ENCODE measurements at regions not wholly inside any gene's neighbourhood (a gene's known extent, or its start where the extent isn't known, plus 50 kb on each side); places are given as distances from the start of the nearest gene placed in this dataset.
"Not testable (repeated sequence)": the region's sequence is repeated elsewhere in the genome, so short reads cannot be mapped to it uniquely, and the experiment has no call there.

GRCh38 chr10:109809954-109810353 is 113.4 kb downstream of the XPNPEP1 start:
- not testable (repeated sequence) for DNase-seq (ENCODE audit: extremely low read depth, low read depth, low spot score)

DNA sequence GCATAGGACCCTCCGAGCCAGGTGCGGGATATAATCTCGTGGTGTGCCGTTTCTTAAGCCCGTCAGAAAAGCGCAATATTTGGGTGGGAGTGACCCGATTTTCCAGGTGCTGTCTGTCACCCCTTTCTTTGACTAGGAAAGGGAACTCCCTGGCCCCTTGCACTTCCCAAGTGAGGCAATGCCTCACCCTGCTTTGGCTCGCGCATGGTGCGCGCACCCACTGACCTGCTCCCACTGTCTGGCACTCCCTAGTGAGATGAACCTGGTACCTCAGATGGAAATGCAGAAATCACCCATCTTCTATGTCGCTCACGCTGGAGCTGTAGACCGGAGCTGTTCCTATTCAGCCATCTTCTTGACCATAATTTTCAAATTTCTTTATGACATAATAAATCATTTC is 122.1 kb downstream of the XPNPEP1 start:
- not testable (repeated sequence) for DNase-seq (ENCODE audit: extremely low read depth, low read depth, low spot score)

- no peak for DNase-seq (ENCODE audit: extremely low read depth, low read depth, low spot score)
Measured at GRCh38 chr10:109790647-109791046, 132.7 kb downstream of the XPNPEP1 start.

DNA sequence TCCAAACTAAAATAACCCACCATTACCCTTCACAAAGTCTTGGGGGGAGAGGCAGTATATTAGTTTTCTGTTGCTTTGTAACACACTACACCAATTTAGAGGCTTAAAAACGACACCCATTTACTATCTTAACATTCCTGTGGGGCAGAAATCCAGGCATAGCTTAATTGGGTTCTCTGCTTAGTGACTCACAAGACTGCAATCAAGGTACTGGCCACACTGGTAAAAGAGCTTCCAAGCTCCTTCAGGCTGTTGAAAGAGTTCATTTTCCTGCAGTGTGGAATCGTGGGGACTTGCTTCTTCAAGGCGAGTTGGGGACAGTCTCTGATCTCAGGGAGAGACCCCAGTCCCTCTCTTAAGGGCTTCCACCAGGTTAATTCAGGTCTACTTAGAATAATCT is 139.1 kb downstream of the XPNPEP1 start:
- no peak for DNase-seq (ENCODE audit: extremely low read depth, low read depth, low spot score)

DNA sequence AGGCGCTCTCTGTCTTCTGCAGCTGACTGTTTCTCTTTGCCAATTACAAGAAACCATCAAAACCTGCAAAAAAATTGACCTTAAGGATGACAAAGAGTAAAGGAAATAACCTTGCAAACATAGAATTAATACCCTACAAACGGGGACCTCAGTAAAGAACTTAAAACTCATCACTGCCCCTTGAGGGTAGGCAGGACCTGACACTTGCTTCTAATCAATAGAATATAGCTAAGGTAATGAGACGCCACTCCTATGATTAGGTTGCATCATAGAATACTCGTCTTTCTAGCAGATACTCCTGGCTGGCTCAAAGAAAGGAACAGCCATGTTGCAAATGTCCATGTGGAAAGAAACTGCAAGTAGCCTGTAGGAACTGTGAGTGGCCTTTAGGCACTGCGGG is 140.0 kb downstream of the XPNPEP1 start:
- no peak for DNase-seq (ENCODE audit: extremely low read depth, low read depth, low spot score)

GRCh38 chr10:109780997-109781396 is 142.3 kb downstream of the XPNPEP1 start:
- no peak for DNase-seq (ENCODE audit: extremely low read depth, low read depth, low spot score)

DNA sequence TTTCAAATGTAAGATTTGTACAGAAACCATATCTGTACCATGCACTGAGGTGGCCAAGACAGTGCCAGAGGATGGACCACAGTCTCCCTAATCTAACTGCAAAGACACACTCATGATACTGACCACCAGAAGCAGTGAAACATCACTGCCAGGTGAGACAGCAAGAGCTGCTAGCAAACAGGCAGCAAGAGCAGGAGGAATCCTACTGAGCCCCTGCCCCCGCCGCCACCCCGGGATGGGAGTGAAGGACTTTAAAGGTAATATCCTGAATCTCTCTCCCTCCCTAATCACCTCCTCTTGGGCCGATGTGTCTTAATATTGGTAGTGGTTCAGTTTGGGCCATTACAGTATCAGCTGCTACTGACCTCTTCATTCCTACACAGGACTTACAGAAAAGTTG is 144.3 kb downstream of the XPNPEP1 start:
- no peak for DNase-seq (ENCODE audit: extremely low read depth, low read depth, low spot score)

DNA sequence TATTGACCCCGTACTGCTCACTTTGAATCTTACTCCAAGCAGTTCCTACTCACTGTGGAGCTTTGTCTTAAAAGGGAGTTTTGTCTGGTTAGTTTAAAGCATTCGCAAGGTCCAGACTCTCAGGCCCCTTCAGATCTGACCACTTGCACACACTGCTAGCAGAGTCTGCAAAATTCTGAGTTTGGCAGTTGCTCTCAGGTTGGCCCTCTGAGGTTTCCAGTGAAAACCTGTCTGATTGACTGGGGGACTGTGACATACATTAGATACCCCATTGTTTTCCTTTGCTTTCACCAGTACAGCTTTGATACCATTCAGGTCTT is 149.2 kb downstream of the XPNPEP1 start:
- DNase-seq (ENCODE audit: extremely low read depth, low read depth, low spot score), result no peak

- DNase-seq (ENCODE audit: extremely low read depth, low read depth, low spot score), result no peak
Measured at GRCh38 chr10:109773288-109774120, 149.8 kb downstream of the XPNPEP1 start.

DNA sequence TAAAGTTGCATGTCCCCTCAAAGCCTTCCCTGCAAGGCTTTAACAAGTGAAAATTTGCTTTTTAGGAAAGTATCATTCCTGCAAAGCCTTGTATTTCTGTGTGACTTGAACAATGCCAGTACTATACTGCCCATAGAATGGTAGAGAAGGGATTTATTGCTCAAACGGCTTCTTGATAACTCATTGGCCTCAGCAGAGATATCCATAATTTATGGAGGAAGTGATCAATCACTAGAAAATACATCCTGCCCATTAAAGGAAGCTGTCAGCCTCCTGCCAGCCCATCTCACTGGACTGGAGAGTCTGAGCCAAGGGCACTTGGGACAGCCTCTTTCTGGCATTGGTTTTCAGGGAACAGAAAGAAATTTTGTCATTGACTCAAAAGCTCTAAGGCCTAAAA is 152.6 kb downstream of the XPNPEP1 start:
- no peak for DNase-seq (ENCODE audit: extremely low read depth, low read depth, low spot score)

DNA sequence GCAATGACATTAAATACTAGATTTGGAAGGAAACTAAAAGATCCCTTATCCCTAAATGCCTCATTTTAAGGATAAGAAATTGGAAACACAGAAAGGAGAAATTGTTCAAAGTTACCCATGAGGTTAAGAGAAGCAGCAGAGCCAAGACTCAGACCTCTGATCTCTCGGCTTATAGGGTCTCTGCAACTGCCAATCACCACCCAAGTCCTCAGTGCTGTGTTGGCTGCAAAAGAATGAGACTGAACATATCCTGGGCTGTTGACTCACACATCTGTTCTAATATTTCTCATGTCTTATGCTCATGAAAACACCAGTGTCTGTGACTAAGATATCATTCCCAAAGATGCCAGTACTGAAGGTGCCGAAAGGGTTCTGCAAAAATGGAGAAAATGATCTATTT is 153.3 kb downstream of the XPNPEP1 start:
- DNase-seq (ENCODE audit: extremely low read depth, low read depth, low spot score), result no peak

- DNase-seq (ENCODE audit: extremely low read depth, low read depth, low spot score), result no peak
Measured at GRCh38 chr10:109765838-109766237, 157.5 kb downstream of the XPNPEP1 start.

DNA sequence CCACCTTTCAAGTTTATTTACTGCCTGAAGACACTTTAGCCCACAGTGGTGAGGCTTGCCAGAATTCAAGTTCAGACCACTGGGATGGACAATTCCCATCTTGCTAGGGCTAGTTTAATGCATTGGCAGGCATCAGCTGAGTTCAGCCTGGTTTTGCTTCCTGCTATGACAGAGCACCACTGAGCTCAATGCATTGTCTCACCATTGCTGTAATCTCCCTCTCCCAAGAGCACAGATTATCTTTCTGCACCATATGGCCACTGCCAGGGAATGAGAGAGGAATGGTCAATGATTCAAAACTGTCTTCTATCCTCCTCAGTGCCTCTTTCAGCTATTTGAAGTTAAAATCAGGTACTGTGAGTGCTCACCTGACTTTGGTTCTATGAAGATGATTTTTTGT is 160.8 kb downstream of the XPNPEP1 start:
- DNase-seq (ENCODE audit: extremely low read depth, low read depth, low spot score), result no peak

GRCh38 chr10:109757670-109758069 is 165.6 kb downstream of the XPNPEP1 start:
- not testable (repeated sequence) for DNase-seq (ENCODE audit: extremely low read depth, low read depth, low spot score)

DNA sequence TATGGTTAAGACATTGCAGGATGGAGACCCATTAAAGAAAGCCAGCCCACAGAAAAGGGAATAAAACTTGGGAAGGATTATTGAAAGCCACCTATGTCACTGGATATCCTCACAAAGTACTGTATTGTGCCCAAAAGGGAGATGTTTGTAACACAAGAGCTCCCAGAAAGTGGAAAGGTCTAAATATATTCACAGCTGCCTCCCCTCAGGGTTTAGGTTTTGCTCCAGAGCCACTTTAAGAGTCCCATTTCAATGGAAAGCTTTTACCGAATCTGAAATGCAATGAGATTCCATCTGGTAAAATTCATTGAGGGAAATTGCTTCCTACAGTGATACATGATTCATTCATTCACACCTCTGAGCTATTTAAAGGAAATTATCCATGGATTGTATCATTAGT is 176.4 kb downstream of the XPNPEP1 start:
- no peak for DNase-seq (ENCODE audit: extremely low read depth, low read depth, low spot score)

DNA sequence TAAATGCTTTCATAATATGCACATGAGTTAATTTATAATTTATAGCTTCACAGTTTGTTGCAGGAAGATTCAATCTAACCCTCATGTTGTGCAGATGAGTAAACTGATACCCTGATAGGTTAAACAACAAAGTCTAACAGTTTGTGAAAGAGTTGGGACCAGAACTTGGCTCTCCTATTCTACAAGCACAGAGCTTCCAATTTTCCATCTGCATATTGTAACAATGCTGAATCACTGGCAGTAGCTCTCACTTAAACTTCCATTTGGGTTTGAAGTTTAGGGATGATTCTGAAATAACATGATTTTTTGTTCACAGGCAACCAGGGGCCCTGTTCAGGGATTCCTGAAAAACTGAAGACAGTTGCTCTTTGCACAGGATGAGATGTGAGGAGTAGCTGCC is 179.3 kb downstream of the XPNPEP1 start:
- no peak for DNase-seq (ENCODE audit: extremely low read depth, low read depth, low spot score)

- DNase-seq (ENCODE audit: extremely low read depth, low read depth, low spot score), result no peak
Measured at GRCh38 chr10:109743574-109743973, 179.7 kb downstream of the XPNPEP1 start.

GRCh38 chr10:109743146-109743545 is 180.2 kb downstream of the XPNPEP1 start:
- DNase-seq (ENCODE audit: extremely low read depth, low read depth, low spot score), result no peak

GRCh38 chr10:109741712-109742111 is 181.6 kb downstream of the XPNPEP1 start:
- DNase-seq (ENCODE audit: extremely low read depth, low read depth, low spot score), result no peak

- no peak for DNase-seq (ENCODE audit: extremely low read depth, low read depth, low spot score)
Measured at GRCh38 chr10:109740436-109740835, 182.9 kb downstream of the XPNPEP1 start.

DNA sequence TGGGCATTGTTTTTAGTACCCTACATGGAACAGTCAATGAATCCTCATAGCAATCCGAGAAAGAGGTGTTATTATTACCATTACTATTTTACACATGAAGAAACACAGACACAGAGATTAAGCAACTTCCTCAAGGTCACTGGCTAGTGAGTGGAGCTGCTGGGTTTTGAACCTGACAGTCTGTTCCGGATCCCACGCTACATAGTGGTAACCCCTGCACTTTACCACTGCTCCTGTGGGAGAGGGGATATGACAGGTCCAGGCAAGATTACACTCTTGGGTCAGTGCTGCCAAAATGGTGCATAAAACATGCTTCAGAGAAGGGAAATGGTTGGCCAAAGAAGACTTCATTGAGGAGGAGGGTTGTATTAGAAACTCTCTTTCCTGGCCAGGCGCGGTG is 185.7 kb downstream of the XPNPEP1 start:
- DNase-seq (ENCODE audit: extremely low read depth, low read depth, low spot score), result no peak

GRCh38 chr10:109737009-109737408 is 186.3 kb downstream of the XPNPEP1 start:
- DNase-seq (ENCODE audit: extremely low read depth, low read depth, low spot score), result no peak

DNA sequence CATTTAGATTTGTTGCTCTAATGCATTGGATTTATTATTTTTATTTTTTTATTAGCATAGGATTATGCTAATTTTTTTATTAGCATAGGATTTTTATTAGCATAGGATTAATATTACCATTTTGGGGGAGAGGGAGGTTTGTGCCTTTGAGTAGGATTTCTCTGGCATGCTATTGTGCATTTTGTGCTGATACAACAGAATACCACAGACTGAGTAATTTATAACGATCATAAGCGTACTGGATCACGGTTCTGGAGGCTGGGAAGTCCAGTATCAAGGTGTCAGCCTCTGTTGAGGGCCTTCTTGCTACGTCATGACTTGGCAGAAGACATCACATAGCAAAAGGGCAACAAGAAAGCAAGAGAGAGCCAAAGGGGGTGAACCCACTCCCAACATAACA is 187.5 kb downstream of the XPNPEP1 start:
- DNase-seq (ENCODE audit: extremely low read depth, low read depth, low spot score), result no peak
